DMS53 (cell line): ENCODE measurements at regions not wholly inside any gene's neighbourhood (a gene's known extent, or its start where the extent isn't known, plus 50 kb on each side); places are given as distances from the start of the nearest gene placed in this dataset.
A peak's percentile ranks its signal among the peaks of the same experiment; 100 is the strongest.
"Not testable (repeated sequence)": the region's sequence is repeated elsewhere in the genome, so short reads cannot be mapped to it uniquely, and the experiment has no call there.

ENCODE experiments used
- DNase-seq: peaks from one replicate; lab custom pipeline; 2025; lab: John Stamatoyannopoulos, UW

DNA sequence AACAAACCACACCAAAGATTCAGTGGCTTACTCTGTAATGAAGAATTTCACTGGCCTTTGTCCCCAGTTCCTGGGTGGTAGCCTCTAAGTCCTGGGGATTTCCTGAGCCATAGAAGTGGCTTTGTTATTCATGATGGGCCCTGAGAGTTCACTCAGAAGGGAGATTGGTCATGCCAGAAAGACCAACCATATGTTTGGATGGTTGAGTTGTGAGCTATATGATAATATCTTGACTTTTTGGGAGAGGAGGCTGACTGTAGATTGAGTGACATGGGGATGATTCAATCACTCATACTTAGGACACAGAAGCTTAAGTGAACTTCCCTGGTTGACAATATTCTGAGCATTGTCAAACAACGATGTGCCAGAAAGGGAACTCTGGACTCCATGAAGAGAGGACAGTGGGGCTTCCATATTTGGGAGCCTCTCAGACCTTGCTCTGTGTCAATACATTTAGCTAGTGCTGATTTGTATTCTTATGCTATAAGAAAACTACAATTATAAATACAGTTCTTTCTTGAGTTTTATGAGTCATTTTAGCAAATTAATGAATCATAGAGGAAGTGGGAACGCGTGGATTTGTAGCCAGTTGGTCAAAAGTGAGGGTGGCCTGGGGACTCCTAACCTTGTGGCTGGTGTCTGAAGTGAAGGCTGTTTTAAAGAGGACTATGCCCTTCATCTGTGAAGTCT lies 392.0 kb downstream of the GBA3 start:
- DNase-seq = peak; percentile 26

DNA sequence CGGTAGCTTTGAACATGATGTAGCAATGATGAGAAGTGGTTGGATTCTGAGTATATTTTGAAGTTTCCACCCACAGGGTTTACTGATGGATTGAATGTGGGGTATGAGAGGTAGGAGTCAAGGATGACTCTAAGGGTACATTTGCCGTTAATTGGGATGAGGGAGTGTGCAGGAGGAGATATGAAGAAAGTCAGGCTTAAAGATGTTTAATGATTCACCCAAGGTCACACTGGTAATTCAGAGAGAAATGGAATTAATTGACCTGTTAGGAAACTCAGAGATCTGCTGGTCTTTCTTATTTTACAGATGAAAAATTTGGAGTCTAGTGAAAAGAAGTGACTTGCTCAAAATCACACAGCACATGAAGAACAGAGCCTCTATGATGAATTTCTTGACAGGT lies 390.7 kb downstream of the GBA3 start:
- DNase-seq = no peak

DNA sequence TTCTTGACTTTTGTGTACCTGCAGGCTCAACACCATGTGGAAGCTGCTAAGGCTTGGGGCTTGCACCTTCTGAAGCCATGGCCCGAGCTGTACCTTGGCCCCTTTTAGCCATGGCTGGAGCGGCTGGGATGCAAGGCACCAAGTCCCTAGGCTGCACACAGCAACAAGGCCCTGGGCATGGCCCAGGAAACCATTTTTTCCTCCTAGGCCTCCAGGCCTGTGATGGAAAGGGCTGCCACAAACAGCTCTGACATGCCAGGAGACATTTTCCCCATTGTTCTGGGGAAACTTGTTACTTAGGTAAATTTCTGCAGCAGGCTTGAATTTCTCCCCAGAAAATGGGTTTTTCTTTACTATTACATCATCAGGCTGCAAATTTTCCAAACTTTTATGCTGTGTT lies 387.4 kb downstream of the GBA3 start:
- DNase-seq = not testable (repeated sequence)

DNA sequence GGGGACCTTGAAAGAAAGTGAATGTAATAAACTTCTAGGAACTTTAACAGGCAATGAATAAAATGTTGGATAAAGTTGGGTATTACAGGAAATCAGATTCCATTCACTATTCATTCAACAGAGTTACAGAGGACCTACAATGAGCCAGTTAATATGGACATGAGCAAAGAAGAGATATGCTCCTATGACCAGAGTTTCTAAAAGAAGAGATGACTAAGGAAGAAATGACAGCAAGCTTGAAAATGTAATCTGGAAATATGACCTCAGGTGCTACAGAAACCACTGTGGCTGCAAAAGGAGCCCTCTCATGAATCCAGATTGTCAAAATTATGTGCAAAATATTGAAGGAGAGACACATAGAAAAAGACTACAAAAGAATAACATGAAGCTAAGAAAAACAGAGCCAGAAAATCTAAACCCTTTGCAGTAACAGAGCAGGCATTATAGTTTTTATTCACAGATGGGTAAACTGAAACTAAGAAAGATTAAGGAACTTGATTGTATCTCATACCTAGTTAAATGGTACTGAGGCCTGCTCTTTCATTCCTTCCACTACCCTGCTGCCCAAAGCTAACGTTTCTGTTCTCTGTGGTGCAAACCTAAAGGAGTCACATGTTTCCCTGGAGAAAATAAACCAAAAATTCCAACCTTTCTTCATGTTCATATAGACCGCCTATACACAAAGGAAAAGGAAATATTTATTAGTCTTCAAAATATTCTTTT lies 378.3 kb downstream of the GBA3 start:
- no peak for DNase-seq

DNA sequence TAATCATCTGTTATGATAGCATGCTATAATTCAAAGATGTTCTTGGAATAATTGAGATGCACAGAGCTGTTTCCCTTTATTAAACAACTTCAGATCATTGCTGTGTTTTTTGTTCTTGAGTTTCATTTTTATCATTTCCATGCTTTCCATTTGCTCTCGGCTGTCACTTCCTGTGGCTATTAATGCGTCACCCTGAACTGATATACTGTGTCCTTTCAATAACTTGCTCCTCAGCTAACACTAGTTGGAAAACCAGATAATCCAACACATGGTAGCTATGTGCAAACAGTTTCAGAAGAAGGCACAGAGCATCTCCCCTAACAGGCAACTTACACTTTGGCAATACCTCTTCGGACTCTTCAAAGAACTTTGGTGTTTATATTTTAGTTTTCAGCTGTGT lies 376.0 kb downstream of the GBA3 start:
- no peak for DNase-seq

DNA sequence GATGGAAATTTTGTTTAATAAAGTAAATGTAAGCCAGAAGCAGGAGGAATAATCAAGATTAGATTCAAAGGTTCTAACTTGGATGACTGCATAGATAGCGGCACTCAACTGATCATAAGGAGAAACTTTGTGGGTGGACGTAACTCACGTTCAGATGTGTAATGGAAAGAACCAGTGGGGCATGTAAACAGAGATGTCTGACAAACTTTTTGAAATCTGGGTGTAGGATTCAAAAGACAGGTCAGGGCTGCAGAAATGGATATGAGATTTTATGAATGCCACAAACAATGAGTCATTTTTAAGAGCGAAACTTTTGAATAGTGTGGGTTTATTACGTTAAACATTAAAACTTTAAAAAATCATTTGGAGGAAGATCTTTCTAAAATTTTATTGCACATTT lies 375.6 kb downstream of the GBA3 start:
- DNase-seq = no peak

DNA sequence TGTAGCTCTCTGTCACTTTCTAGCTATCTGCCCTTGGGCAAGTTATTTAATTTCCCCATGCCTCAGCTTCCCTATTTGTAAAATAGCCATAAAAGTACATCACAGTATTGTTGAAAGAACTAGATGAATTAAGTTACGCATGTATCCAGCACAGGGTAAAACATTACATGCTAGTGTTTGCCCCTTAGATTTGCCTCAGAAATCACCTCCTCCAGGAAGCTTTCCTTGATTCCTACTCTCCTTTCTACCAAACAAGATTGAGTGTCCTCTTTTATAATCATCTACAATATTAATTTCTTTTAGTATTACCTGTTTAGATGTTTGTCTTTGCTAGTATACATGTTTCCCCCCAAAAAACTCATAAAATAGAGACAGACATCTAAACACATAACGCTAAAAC lies 369.5 kb downstream of the GBA3 start:
- DNase-seq = no peak

DNA sequence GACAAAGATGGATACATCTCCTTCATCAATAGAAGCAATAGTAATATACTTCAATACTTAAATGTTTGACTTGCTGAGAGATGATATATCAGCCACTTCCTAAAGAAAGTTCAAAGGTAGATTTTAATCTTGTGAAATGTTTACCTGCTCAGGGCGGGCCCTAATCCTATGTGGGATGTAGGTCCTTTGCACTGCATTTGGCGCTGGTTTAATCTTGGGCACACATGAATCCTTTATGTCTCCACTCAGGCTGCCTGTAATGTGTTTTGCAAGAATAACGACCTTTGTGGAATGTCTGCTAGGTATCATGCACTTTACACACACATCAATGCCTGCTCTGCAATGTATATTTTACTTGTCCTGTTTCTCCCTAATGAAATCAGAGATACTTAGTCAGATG lies 368.7 kb downstream of the GBA3 start:
- DNase-seq = no peak

DNA sequence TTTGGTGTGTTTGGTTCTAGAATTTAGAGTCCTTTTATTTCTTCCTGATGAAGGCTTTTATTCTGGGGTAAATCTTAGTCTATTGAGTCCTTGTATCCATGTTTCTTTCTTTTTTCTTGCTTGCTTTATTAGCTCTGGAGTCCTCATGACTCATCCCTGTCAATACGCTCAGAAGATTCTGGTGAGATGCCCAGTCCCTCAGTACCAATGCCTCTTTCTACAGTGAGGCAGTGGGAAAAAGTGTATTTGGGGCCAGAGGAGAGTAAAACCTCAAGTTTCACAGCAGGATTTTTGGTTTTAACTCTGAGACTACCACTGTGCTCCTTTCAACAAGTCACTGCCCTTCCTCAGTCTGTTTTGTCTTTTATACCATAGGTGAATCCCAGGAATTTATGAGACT lies 368.0 kb downstream of the GBA3 start:
- peak; percentile 42 for DNase-seq

DNA sequence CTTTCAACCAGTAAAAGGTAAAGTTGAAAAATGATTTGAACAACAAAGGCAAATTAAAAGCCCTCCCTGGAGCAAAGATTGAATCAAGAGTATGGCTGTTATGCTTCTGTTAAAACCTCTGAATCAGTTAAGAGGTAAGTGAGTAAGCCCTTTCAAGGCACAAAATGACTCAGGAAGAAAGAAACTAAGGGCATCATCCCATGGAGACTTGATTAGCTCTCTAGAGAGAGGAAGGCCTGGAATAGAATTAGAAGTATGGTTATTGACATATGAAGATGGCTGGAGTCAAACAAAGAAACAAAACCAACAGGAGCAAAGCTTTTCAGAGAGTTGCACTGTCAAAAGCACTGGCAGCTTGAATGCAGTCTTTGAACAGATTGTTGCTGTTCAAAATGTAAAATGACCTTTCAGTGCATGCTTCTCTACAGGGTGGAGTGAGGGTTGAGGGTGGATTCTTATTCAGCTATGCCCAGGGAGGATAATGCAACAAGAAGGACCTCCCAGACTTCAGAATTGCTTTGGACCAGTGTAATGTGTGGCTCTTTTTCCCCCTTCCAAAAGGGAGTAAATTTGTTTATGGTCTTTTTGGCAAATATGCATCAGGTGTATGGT lies 365.5 kb downstream of the GBA3 start:
- no peak for DNase-seq

DNA sequence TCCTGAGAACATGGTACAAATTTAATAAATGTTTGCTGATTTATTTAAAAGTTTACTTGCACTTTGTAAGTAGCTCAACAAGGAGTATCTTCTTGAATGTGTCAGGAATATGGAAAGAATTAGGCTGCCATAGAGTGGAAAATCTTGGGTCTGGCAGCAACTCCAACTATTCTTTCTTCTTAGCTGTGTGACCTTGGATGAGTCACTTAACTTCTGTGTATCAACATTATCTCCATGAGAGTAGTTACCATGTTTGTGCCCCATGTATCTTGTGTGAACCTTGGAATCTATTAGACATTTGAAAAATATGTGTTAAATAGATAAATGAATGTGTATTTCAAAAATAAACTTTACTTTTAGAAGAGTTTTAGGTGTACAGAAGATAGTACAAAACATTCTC lies 348.8 kb downstream of the GBA3 start:
- no peak for DNase-seq

DNA sequence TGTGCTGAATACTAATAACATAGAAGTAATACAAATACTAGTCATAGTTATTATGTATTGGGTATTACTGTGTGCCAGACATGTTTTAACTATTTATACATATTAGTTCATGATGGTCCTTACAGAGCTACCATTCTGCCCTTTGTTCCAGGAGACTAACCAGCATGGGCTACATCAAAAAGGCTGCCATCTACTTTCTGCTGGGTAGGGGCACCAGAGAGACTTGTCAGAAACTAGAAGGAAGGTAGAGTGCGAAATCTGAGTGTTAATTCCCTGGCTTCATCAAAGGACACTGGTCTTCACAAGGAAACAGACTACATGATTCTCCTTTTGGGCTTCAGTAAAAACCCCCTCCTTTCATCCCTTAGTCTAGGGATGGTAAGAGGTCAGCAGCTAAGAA lies 347.8 kb downstream of the GBA3 start:
- DNase-seq = no peak

DNA sequence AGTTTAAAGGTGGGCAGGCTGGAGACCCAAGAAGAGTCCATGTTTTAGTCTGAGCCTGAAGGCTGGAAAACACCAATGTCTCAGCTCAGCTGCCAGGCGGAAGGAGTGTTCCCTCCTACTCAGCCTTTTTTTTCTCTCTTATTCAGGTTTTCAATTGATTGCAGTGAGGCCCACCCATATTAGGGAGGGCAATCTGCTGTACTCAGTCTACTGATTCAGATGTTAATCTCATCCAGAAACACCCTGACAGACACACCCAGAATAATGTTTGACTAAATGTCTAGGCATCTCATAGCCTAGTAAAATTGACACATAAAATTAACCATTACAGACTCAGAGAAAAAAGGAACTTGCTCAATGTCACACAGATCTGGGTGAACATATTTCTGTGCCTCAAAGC lies 347.1 kb downstream of the GBA3 start:
- no peak for DNase-seq

DNA sequence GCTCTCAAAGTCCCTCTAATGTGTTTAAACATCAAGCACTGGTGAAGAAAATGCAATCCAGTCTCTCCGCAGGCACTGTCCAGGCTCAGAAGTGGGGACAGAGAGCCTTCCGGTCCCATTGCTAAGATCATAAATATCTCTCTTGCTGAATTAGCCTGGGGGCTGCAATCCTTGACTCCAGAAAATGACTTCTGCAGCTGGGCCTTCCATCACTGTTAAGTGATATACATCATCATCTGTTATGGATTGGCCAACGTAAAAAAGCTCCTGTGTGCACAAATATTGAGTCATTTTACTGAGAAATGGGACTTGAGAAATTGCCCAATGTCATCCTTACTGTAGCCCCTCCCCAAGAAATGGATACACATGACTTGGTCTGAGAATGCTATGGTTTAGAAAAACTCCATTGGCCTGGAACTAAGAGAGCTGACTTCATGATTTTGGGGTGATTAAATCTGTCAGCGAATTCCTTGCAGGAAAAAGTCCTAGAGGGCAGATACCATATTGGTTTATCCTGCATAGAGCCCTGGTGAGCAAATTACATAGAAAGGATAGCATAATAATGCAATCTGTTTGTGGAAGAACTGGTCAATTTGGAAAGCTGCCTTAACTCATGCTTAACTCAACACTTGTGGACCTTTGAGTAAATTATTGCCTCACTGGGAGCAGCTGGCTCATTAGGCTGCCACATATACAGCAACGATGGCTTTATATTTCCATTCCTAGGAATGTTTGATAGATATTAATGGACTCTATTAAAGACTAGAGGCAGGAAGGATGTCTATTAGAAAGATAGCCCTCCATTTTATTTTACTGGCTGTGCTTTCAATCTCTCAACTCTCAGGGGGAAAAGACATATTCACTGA lies 346.1 kb downstream of the GBA3 start:
- no peak for DNase-seq

DNA sequence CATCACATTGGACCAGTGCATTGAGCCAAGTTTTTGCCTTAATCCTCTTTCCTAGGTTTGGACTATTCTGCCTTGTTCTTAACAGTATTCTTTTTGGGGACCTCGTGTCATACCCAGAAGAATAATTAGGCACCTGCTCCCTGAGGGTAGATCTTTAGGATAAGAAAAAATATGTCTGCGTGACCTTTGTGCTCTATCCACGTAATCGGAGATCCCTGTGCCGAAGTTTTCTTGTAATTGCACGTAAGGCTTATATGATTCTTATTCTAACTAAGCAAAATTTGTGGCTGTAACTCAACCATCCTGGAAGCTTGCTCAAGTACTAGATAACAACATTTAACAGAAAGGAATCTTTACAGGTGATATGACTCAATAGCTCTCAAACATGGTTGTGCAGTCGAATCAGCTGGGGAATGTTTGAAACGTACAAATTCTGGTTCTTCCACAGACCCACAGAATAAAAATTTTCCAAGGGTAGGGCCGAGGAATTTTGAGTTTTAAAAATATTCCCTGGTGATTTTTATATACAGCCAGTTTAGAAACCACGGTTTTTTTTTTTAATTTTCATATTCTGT lies 344.3 kb downstream of the GBA3 start:
- DNase-seq = no peak

DNA sequence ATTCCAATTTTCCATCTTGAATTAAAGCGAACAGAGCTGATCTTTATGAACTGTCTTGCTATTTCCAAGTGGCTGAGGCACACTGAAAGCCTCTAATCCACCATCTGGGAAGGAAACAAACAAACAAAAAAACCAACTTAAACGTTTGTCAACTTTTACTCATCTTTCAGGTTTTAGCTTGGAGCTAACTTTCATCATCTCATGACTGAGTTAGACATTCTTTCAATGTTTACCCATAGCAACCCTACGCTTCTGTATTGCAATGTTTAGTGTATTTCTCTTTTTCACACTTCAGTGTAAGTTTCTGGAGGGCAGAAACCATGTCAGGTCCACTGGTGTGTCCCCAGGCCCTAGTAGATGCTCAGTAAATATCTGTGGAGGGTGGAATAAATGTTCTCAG lies 343.8 kb downstream of the GBA3 start:
- DNase-seq = no peak

DNA sequence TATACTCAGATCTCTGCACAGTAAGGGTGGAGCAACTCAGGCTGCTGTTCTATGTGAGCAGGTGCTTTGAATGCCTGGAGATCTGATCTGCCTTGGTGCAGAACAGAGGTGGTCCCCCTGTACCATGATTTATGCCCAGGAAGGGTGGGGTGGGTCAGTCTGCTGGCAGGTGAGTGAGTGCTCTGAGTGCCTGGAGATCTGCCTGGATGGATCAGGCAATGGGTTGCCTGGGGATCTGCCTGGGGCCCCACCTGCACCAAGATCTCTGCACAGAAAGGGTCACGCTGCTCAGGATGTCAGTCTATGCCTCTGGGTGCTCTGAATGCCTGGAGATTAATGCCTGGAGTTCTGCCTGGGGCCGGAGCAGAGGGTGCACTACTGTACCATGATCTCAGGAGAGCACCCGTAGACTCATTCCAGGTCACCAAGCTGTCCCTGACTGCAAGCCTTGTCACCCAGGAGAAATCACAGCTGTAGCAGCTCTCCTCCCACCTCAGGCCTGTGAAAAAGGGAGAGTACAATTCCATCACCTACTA lies 342.9 kb downstream of the GBA3 start:
- DNase-seq = no peak

DNA sequence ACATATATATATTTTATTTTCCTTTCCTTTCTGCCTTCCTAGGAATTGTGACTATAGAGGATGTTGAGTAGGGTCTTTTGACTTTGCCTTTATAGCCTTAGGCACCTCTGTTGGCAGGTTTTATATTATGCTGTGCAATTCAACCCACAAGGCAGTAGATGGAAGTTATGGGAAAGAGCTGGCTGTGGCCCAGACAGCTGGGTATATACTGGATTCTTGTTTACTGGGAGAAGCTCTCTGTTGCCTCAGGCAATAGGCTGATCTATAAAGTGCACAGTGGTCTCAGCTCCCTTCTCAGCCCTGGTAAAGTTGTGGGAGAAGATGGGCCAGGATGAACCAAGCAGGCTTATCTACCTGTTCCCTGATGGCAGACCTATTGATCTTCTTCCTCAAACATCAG lies 342.0 kb downstream of the GBA3 start:
- no peak for DNase-seq

DNA sequence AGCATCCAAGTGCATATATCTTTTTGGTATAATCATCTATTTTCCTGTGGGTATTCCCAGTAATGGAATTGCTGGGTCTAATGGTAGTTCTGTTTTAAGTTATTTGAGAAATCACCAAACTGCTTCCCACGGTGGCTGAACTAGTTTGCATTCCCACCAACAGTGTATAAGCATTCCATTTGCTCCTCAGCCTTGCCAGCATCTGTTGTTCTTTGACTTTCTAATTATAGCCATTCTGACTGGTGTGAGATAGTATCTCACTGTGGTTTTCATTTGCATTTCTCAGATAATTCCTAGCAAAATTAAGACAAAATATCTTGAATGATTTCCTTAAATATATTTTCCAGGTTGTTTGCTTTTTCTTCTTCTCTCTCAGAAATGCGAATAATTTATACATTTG lies 341.1 kb downstream of the GBA3 start:
- no peak for DNase-seq

DNA sequence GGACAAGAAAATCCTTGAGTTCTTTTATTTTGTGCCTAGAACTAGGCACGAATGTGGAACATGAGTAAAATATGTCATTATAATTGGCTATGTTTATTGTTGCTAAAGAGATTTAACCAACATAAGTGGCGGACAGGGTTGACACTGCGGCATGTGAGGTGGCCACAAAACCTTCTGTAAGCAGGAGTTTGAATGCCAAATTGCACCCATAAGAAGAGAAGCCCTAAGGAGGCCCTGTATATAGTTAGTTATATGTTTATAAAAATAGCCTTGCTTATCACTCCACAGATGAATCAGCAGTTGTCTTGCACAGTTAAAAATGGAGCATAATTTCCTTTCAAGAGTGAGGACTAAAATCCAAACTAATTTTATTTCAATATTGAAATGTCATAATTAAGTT lies 336.1 kb downstream of the GBA3 start:
- no peak for DNase-seq

DNA sequence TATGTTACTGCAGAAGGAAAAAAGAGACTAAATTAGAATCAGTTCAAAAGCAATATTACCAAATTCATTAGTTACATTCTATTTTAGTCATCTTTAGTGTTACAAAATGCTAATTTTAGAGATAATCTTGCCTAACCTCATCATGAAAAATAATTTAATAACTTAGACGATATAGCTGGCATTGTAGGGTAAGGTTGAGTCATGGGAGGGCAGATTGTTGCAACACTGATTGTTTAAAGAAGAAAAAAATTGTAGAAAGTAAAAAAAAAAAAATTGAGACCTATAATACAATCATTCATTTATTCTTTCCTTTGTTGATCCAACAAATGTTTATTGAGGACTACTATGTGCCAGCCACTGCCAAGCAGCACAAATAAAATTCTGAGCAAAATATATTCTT lies 330.9 kb downstream of the GBA3 start:
- DNase-seq = no peak

DNA sequence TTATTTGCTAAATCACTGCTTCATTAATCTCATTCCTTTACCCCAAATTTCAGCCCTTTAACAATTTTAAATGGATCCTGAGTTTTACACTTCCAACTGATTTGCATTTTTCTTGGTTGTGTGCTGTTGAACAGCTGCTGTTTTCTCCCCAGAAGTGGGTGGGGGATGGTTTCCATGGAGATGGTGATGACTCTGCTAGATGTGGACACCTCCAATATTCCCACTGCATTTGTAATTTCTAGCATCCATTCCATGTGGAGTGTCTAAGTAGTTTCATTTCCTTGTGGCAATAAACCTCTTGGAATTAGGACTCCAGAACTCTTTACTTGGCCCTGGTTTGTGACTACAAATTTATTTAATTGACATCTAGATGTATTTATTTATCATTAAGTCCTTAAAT lies 330.4 kb downstream of the GBA3 start:
- peak; percentile 41 for DNase-seq
